ENCODE measurements at regions not wholly inside any gene's neighbourhood (a gene's known extent, or its start where the extent isn't known, plus 50 kb on each side); places are given as distances from the start of the nearest gene placed in this dataset.
A peak's percentile ranks its signal among the peaks of the same experiment; 100 is the strongest.

DNA sequence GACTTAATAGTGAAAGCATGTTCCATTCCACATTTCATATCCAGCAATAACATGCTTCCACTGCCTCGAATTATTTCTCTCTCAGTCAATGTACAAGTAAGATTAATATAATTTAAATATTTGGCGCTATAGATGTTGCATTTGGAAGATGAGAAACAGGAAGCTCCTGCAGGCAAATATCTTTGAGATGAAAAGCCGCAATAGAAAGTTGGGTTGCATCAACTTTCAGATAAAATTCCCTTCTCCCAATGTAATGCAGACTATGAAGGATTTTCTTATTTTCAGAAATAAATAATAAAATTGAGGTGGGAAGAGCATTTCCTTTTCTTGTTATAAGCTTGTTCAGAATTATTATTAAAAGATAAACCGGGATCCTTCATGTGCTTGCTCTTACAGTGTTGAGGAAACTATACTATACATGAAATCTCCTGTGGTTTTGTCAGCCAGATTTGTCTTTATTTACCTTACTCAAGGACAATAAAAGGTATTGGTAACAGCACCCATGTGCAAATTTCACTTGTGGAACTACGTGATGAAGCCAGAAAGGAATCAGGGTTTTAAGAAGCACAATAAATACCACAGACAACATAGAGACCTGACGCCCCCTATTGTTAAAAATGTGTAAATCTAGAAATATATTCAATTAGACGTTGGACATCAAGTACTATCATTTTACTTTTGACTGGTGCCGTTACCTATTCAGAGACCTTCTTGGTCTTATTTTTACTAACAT is 307.0 kb downstream of the ARPP21 start:
- Histone ChIP-seq H3K4me1 (ENCODE audit: insufficient read depth) (peaks cover 18% of the 10 kb centered on the region), H3K4me2 (no peak overlapping the region), H3K27ac (peak overlapping the region; percentile 77), H3K9me3 (ENCODE audit: low read depth) (no peaks in the 10 kb centered on the region), H4K20me1 (ENCODE audit: insufficient read depth, poor library complexity, severe bottlenecking) (no peaks in the 10 kb centered on the region), H3K9me2 (replicated peaks; ENCODE audit: insufficient read depth) (no peaks in the 10 kb centered on the region), H3K27me3 (no peaks in the 10 kb centered on the region), H2AFZ (no peak overlapping the region), H3K36me3 (replicated peaks; ENCODE audit: insufficient read depth, low read depth) (no peaks in the 10 kb centered on the region), H3K79me2 (no peaks in the 10 kb centered on the region), H3K4me3 (no peak overlapping the region)
- TF ChIP-seq, protein P1, sequence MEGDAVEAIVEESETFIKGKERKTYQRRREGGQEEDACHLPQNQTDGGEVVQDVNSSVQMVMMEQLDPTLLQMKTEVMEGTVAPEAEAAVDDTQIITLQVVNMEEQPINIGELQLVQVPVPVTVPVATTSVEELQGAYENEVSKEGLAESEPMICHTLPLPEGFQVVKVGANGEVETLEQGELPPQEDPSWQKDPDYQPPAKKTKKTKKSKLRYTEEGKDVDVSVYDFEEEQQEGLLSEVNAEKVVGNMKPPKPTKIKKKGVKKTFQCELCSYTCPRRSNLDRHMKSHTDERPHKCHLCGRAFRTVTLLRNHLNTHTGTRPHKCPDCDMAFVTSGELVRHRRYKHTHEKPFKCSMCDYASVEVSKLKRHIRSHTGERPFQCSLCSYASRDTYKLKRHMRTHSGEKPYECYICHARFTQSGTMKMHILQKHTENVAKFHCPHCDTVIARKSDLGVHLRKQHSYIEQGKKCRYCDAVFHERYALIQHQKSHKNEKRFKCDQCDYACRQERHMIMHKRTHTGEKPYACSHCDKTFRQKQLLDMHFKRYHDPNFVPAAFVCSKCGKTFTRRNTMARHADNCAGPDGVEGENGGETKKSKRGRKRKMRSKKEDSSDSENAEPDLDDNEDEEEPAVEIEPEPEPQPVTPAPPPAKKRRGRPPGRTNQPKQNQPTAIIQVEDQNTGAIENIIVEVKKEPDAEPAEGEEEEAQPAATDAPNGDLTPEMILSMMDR (IDR thresholded peaks at IDR 0.05; ENCODE audit: poor library complexity) = peak; percentile 49
- no peak for TF ChIP-seq EZH2 (IDR thresholded peaks at IDR 0.05; ENCODE audit: borderline replicate concordance)
- 55% methylated on average over 8 of the region's 8 CpGs for WGBS (ENCODE audit: low lambda C conversion rate, missing lambda C conversion rate)
- peak; percentile 30 for DNase-seq (ENCODE audit: low spot score)

DNA sequence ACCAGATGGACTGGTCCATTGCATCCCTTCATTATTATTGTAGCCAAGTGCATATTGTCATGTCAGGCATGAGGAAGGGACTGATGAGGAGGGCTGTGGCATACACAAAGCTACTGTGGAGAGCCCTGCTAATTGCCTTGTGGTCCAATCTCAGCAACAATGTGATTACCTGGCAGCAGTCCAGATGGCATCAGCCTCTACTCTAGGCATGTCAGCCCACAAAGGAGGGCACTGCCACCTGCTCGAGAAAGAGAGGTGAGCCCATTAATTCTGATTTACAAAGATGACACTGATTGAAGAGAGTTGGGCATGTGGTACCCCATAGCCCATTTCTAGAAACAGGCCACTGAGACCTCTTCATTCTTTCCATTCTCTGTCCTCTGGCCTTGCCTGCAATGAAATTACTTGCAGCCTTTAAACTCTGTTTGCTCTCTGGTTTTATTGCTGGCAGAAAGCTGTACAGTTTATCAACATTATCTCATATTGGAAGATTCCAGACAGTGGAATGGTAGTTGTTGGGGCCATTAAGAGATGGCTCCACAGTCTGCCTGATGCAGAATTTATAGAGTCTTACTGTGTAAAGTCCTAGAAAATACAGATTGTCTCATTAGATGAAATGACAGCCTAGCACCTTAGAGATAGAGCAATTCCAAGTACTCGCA is 307.7 kb downstream of the ARPP21 start:
- TF ChIP-seq, protein P1 (IDR thresholded peaks at IDR 0.05; ENCODE audit: poor library complexity) = no peak
- TF ChIP-seq EZH2 (IDR thresholded peaks at IDR 0.05; ENCODE audit: borderline replicate concordance) (no peak), EZH2phosphoT487 (IDR thresholded peaks at IDR 0.05; ENCODE audit: low read depth, severe bottlenecking, unreplicated experiment) (no peak)
- Histone ChIP-seq H4K20me1 (ENCODE audit: insufficient read depth, poor library complexity, severe bottlenecking) (no peaks in the 10 kb centered on the region), H3K4me3 (no peak overlapping the region), H3K9me2 (replicated peaks; ENCODE audit: insufficient read depth) (no peaks in the 10 kb centered on the region), H3K36me3 (replicated peaks; ENCODE audit: insufficient read depth, low read depth) (no peaks in the 10 kb centered on the region), H3K79me2 (no peaks in the 10 kb centered on the region), H3K4me2 (no peak overlapping the region), H3K27ac (peak overlapping the region; percentile 61), H3K9me3 (ENCODE audit: low read depth) (no peaks in the 10 kb centered on the region), H3K4me1 (ENCODE audit: insufficient read depth) (peaks cover 18% of the 10 kb centered on the region), H3K27me3 (peaks cover 4% of the 10 kb centered on the region), H2AFZ (no peak overlapping the region)
- peak; percentile 29 for DNase-seq (ENCODE audit: low spot score)
- WGBS (ENCODE audit: low lambda C conversion rate, missing lambda C conversion rate) = 74% methylated on average over 2 of the region's 2 CpGs

DNA sequence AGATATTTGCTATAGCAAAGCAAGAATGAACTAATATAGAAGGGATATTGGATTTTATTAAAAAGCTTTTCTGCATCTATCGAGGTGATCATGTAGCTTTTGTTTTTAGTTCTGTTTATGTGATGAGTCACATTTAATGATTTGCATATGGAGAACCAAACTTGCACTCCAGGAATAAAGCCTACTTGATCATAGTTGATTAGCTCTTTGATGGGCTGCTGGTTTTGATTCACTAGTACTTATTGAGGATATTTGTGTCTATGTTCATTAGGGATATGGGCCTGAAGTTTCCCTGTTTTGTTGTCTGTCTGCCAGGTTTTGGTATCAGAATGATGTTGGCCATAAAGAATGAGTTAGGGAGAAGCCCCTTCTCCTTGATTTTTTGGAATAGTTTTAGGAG is 310.7 kb downstream of the ARPP21 start:
- TF ChIP-seq, protein P1 (IDR thresholded peaks at IDR 0.05; ENCODE audit: poor library complexity) = no peak
- no peak for TF ChIP-seq EZH2 (IDR thresholded peaks at IDR 0.05; ENCODE audit: borderline replicate concordance)
- no peak for TF ChIP-seq EZH2phosphoT487 (IDR thresholded peaks at IDR 0.05; ENCODE audit: low read depth, severe bottlenecking, unreplicated experiment)
- Histone ChIP-seq H3K4me3 (no peak overlapping the region), H3K4me2 (no peak overlapping the region)

More for the DNA sequence above, 310.7 kb downstream of the ARPP21 start:
- Histone ChIP-seq H3K27ac (no peak overlapping the region), H3K9me3 (ENCODE audit: low read depth) (no peaks in the 10 kb centered on the region), H3K4me1 (ENCODE audit: insufficient read depth) (peaks cover 18% of the 10 kb centered on the region), H4K20me1 (ENCODE audit: insufficient read depth, poor library complexity, severe bottlenecking) (no peaks in the 10 kb centered on the region), H3K9me2 (replicated peaks; ENCODE audit: insufficient read depth) (no peaks in the 10 kb centered on the region), H3K79me2 (no peaks in the 10 kb centered on the region), H3K36me3 (replicated peaks; ENCODE audit: insufficient read depth, low read depth) (no peaks in the 10 kb centered on the region), H2AFZ (no peak overlapping the region), H3K27me3 (peaks cover 4% of the 10 kb centered on the region)
- no peak for DNase-seq (ENCODE audit: low spot score)
- 90% methylated on average over 1 of the region's 1 CpG for WGBS (ENCODE audit: low lambda C conversion rate, missing lambda C conversion rate)

Measured in hepatocyte (in vitro differentiated cells).